Keratinocyte (primary cell): ENCODE measurements at regions not wholly inside any gene's neighbourhood (a gene's known extent, or its start where the extent isn't known, plus 50 kb on each side); places are given as distances from the start of the nearest gene placed in this dataset.

ENCODE experiments used
- EZH2 ChIP-seq: IDR thresholded peaks from one replicate; pipeline ENCODE4 v1.6.1; 2012; ENCODE audit warnings: inconsistent platforms, mild to moderate bottlenecking, low read length, moderate library complexity
- TF ChIP-seq, protein P1 (sequence below), 3 experiments: IDR thresholded peaks in 1 of 3; conservative IDR thresholded peaks in 1 of 3; optimal IDR thresholded peaks in 1 of 3; 2 replicates in 2 of 3; 3 replicates in 1 of 3; pipeline versions ENCODE3 to v1.5.1; 2011; ENCODE audit warnings: low read length in 3 of 3, mild to moderate bottlenecking in 3 of 3, moderate library complexity in 2 of 3, control low read depth in 1 of 3, inconsistent platforms in 1 of 3; ENCODE audit not compliant: insufficient read depth in 2 of 3; ENCODE audit errors: extremely low read depth in 1 of 3

DNA sequence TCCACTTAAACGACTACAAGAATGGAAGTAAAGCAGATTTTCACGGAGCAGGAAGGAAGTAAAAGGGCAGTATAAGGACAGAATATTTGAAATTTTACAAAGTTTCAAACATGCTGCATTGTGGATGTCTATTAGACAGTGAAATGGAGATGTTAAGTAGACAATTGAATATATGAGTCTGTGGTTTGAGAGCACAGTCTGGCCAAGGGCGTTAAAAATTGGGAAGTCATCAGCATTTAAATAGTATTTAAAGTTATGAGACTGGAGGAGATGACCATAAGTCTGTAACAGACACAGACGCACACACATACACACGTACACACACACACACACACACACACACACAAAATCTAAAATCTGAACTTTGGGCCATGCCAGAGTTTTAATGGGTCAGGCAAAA is 935.9 kb downstream of the EPHA3 start:
- TF ChIP-seq EZH2, result no peak
- TF ChIP-seq, protein P1, sequence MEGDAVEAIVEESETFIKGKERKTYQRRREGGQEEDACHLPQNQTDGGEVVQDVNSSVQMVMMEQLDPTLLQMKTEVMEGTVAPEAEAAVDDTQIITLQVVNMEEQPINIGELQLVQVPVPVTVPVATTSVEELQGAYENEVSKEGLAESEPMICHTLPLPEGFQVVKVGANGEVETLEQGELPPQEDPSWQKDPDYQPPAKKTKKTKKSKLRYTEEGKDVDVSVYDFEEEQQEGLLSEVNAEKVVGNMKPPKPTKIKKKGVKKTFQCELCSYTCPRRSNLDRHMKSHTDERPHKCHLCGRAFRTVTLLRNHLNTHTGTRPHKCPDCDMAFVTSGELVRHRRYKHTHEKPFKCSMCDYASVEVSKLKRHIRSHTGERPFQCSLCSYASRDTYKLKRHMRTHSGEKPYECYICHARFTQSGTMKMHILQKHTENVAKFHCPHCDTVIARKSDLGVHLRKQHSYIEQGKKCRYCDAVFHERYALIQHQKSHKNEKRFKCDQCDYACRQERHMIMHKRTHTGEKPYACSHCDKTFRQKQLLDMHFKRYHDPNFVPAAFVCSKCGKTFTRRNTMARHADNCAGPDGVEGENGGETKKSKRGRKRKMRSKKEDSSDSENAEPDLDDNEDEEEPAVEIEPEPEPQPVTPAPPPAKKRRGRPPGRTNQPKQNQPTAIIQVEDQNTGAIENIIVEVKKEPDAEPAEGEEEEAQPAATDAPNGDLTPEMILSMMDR (optimal IDR thresholded peaks at IDR 0.05 in 1 of 3, IDR thresholded peaks at IDR 0.05 in 1 of 3, conservative IDR thresholded peaks at IDR 0.05 in 1 of 3; ENCODE audit: extremely low read depth in 1 of 3, insufficient read depth in 2 of 3, low read length in 3 of 3), result no peak
